Loucy (cell line): ENCODE measurements at regions not wholly inside any gene's neighbourhood (a gene's known extent, or its start where the extent isn't known, plus 50 kb on each side); places are given as distances from the start of the nearest gene placed in this dataset.

Experiments
- EZH2phosphoT487 ChIP-seq: fragments of 200-600 bp; IDR thresholded peaks from 2 replicates; pipeline ENCODE4 v1.6.1; 2018; ENCODE audit warnings: antibody characterized with exemption, mild to moderate bottlenecking, moderate library complexity, borderline replicate concordance
- TF ChIP-seq, protein P1 (sequence below): fragments of 200-600 bp; sonication (generic); conservative IDR thresholded peaks from 2 replicates; pipeline ENCODE4 v1.5.1; 2014; ENCODE audit warnings: mild to moderate bottlenecking, antibody characterized with exemption, low read length

- TF ChIP-seq, protein P1, sequence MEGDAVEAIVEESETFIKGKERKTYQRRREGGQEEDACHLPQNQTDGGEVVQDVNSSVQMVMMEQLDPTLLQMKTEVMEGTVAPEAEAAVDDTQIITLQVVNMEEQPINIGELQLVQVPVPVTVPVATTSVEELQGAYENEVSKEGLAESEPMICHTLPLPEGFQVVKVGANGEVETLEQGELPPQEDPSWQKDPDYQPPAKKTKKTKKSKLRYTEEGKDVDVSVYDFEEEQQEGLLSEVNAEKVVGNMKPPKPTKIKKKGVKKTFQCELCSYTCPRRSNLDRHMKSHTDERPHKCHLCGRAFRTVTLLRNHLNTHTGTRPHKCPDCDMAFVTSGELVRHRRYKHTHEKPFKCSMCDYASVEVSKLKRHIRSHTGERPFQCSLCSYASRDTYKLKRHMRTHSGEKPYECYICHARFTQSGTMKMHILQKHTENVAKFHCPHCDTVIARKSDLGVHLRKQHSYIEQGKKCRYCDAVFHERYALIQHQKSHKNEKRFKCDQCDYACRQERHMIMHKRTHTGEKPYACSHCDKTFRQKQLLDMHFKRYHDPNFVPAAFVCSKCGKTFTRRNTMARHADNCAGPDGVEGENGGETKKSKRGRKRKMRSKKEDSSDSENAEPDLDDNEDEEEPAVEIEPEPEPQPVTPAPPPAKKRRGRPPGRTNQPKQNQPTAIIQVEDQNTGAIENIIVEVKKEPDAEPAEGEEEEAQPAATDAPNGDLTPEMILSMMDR, result no peak
- TF ChIP-seq EZH2phosphoT487, result no peak
Observed at GRCh38 chr1:23639460-23640095, 52.0 kb upstream of the RPL11 start.
